Heart left ventricle (tissue), 13 donors: ENCODE measurements at regions not wholly inside any gene's neighbourhood (a gene's known extent, or its start where the extent isn't known, plus 50 kb on each side); places are given as distances from the start of the nearest gene placed in this dataset.

Source experiments
- CTCF ChIP-seq, 12 donors: fragments of 200-600 bp; sonication (generic) in 4 of 12; IDR thresholded peaks; one replicate each; pipeline versions ENCODE4 v1.5.0 to v1.8.0; 2018 to 2022; ENCODE audit warnings: antibody characterized with exemption in 12 of 12, mild to moderate bottlenecking in 5 of 12
- POLR2A ChIP-seq, 2 donors: fragments of 450-650 bp; IDR thresholded peaks; one replicate each; pipeline ENCODE4 v1.6.1; 2017; ENCODE audit warnings: antibody characterized with exemption in 2 of 2, mild to moderate bottlenecking in 2 of 2, moderate library complexity in 2 of 2
- donor health status: ischemic (EF 13 %, LVEDD 7.1; RV severe dilation, severe dysfunction).
- donor health status: DM: no; HTN: yes; CAD: no.
- donor health status: DM: no; HTN: no; CAD: no.
- donor health status: ischemic (EF 25% LVEDD 6.9; RV normal size, moderate dysfunction).
- donor health status: ischemic (EF 25% LVEDD 5.7; RV mildly dilated, moderate dysfunction).
- donor health status: ischemic (EF 35%, LVEDD 5.7; RV mildly dilated, moderate dysfunction).
- donor health status: nonischemic (EF 11% LVEDD 7.7; RV severe dilation, severe dysfunction).
- donor health status: DM: yes; HTN: yes; CAD: no.
- donor health status: PGD.
- donor health status: ischemic (EF 29% LVEDD 5.4; RV normal size, mild dysfunction).
- donor health status: nonischemic (EF 23%, LVEDD 6.1; RV moderate dilation, normal function).

- TF ChIP-seq CTCF (IDR thresholded peaks at IDR 0.05), result no peak
- no peak for TF ChIP-seq POLR2A (IDR thresholded peaks at IDR 0.05)
These were observed 226.0 kb downstream of the MIAT start for GRCh38 chr22:26883393-26883792.
